ENCODE measurements at regions not wholly inside any gene's neighbourhood (a gene's known extent, or its start where the extent isn't known, plus 50 kb on each side); places are given as distances from the start of the nearest gene placed in this dataset.

- no peaks in the 10 kb centered on the region for H3K27me3 Mint-ChIP-seq (ENCODE audit: low read depth, unreplicated experiment)
- no peak overlapping the region for H3K27ac ChIP-seq (ENCODE audit: low read depth, low read length)
- no peaks in the 10 kb centered on the region for H3K9me3 Mint-ChIP-seq (ENCODE audit: unreplicated experiment)
- H3K27me3 ChIP-seq (ENCODE audit: insufficient read depth, low read length) = no peaks in the 10 kb centered on the region
- TF ChIP-seq CTCF (IDR thresholded peaks at IDR 0.05; ENCODE audit: insufficient read depth, low read depth, low read length) = no peak
- TF ChIP-seq EZH2 (IDR thresholded peaks at IDR 0.05; ENCODE audit: insufficient read depth, low read length) = no peak
- no peak overlapping the region for H3K4me2 ChIP-seq (ENCODE audit: low read length)
- FAIRE-seq (no peak), DNase-seq (ENCODE audit: low read depth) (no peak)
- H3K79me2 ChIP-seq (ENCODE audit: insufficient read depth, low read length) = no peaks in the 10 kb centered on the region
- H3K4me3 ChIP-seq (ENCODE audit: insufficient read depth, low read depth, low read length) = no peak overlapping the region
- H3K4me1 ChIP-seq (ENCODE audit: insufficient read depth, low read length) = no peaks in the 10 kb centered on the region
- no peaks in the 10 kb centered on the region for H3K36me3 ChIP-seq (ENCODE audit: insufficient read depth, low read length)
- H3K4me1 Mint-ChIP-seq (ENCODE audit: low read depth, unreplicated experiment) = no peaks in the 10 kb centered on the region
- no peak overlapping the region for H2AFZ ChIP-seq (ENCODE audit: low read depth, low read length)
- no peak overlapping the region for H3K4me3 Mint-ChIP-seq (ENCODE audit: unreplicated experiment)
- no peaks in the 10 kb centered on the region for H3K9me3 ChIP-seq (ENCODE audit: insufficient read depth, low read depth, low read length)
- H4K20me1 ChIP-seq (ENCODE audit: insufficient read depth, low read length) = no peaks in the 10 kb centered on the region
- H3K9ac ChIP-seq (ENCODE audit: low read length) = no peak overlapping the region
- no peak overlapping the region for H3K27ac Mint-ChIP-seq (ENCODE audit: unreplicated experiment)
- no peaks in the 10 kb centered on the region for H3K36me3 Mint-ChIP-seq (ENCODE audit: low read depth, unreplicated experiment)
Observed at GRCh38 chr15:93882779-93883178, 348.6 kb upstream of the MCTP2 start.

DNA sequence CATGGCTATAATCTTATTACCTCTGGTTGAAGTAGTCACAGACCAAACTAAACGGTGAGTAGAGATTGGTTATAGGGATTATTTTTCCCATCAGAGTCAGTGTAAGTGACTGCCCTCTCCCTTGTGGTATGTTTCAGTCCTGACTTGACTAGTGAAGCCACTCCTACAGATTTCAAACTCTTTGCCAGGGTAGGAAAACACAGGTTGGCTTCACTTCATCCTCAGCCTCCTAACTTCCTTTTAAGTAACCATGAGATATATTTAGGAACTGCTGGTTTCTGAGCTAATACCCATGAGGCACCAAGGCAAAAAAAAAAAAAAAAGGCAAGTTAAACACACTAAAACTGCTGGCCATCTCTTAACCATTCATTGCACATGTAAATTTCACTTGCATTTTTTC is 349.2 kb upstream of the MCTP2 start:
- Histone ChIP-seq H2AFZ (ENCODE audit: low read depth, low read length) (no peak overlapping the region), H3K79me2 (ENCODE audit: insufficient read depth, low read length) (no peaks in the 10 kb centered on the region), H3K9ac (ENCODE audit: low read length) (no peak overlapping the region), H3K27ac (ENCODE audit: low read depth, low read length) (no peak overlapping the region), H3K4me3 (ENCODE audit: insufficient read depth, low read depth, low read length) (no peak overlapping the region), H3K4me1 (ENCODE audit: insufficient read depth, low read length) (no peaks in the 10 kb centered on the region), H4K20me1 (ENCODE audit: insufficient read depth, low read length) (no peaks in the 10 kb centered on the region), H3K36me3 (ENCODE audit: insufficient read depth, low read length) (no peaks in the 10 kb centered on the region), H3K4me2 (ENCODE audit: low read length) (no peak overlapping the region), H3K9me3 (ENCODE audit: insufficient read depth, low read depth, low read length) (no peaks in the 10 kb centered on the region), H3K27me3 (ENCODE audit: insufficient read depth, low read length) (no peaks in the 10 kb centered on the region)
- TF ChIP-seq EZH2 (IDR thresholded peaks at IDR 0.05; ENCODE audit: insufficient read depth, low read length) (no peak), CTCF (IDR thresholded peaks at IDR 0.05; ENCODE audit: insufficient read depth, low read depth, low read length) (no peak)
- DNase-seq (ENCODE audit: low read depth) (no peak), FAIRE-seq (no peak)
- Mint-ChIP-seq H3K9me3 (ENCODE audit: unreplicated experiment) (no peaks in the 10 kb centered on the region), H3K36me3 (ENCODE audit: low read depth, unreplicated experiment) (no peaks in the 10 kb centered on the region), H3K27me3 (ENCODE audit: low read depth, unreplicated experiment) (no peaks in the 10 kb centered on the region), H3K4me3 (ENCODE audit: unreplicated experiment) (no peak overlapping the region), H3K27ac (ENCODE audit: unreplicated experiment) (no peak overlapping the region), H3K4me1 (ENCODE audit: low read depth, unreplicated experiment) (no peaks in the 10 kb centered on the region)

DNA sequence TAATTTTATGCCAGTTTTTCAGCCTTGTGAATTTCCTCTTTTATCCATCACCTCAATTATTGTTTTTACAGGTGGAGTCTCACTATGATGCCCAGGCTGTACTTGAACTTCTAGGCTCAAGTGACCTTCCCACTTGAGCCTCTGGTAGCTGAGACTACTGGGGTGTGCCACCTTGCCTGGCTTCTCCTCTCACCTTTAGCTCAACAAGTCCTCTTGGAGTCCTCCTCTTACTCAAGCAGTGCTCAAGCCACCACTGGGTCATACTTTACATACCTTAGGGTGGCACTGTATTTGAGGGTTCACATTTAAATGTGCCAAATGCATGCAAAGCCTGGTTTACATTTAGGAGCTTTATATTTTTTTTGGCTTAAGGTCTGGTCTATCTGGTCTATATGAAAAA is 350.1 kb upstream of the MCTP2 start:
- Histone ChIP-seq H3K79me2 (ENCODE audit: insufficient read depth, low read length) (no peaks in the 10 kb centered on the region), H3K36me3 (ENCODE audit: insufficient read depth, low read length) (no peaks in the 10 kb centered on the region), H3K4me2 (ENCODE audit: low read length) (no peak overlapping the region), H3K9me3 (ENCODE audit: insufficient read depth, low read depth, low read length) (no peaks in the 10 kb centered on the region), H3K9ac (ENCODE audit: low read length) (no peak overlapping the region), H3K4me1 (ENCODE audit: insufficient read depth, low read length) (no peaks in the 10 kb centered on the region), H3K27me3 (ENCODE audit: insufficient read depth, low read length) (no peaks in the 10 kb centered on the region), H2AFZ (ENCODE audit: low read depth, low read length) (no peak overlapping the region), H3K4me3 (ENCODE audit: insufficient read depth, low read depth, low read length) (no peak overlapping the region), H4K20me1 (ENCODE audit: insufficient read depth, low read length) (no peaks in the 10 kb centered on the region), H3K27ac (ENCODE audit: low read depth, low read length) (no peak overlapping the region)
- no peak for TF ChIP-seq CTCF (IDR thresholded peaks at IDR 0.05; ENCODE audit: insufficient read depth, low read depth, low read length)
- FAIRE-seq (no peak), DNase-seq (ENCODE audit: low read depth) (no peak)
- Mint-ChIP-seq H3K36me3 (ENCODE audit: low read depth, unreplicated experiment) (no peaks in the 10 kb centered on the region), H3K27ac (ENCODE audit: unreplicated experiment) (no peak overlapping the region), H3K9me3 (ENCODE audit: unreplicated experiment) (no peaks in the 10 kb centered on the region), H3K27me3 (ENCODE audit: low read depth, unreplicated experiment) (no peaks in the 10 kb centered on the region), H3K4me3 (ENCODE audit: unreplicated experiment) (no peak overlapping the region), H3K4me1 (ENCODE audit: low read depth, unreplicated experiment) (no peaks in the 10 kb centered on the region)
